GM21825 (cell line): ENCODE measurements at regions not wholly inside any gene's neighbourhood (a gene's known extent, or its start where the extent isn't known, plus 50 kb on each side); places are given as distances from the start of the nearest gene placed in this dataset.

Source experiments
- ATAC-seq: cut with Tn5 transposase; IDR thresholded peaks from one replicate; pipeline ENCODE4 v1.9.1; 2021; ENCODE audit warnings: mild to moderate bottlenecking, moderate library complexity; ENCODE audit not compliant: unreplicated experiment

DNA sequence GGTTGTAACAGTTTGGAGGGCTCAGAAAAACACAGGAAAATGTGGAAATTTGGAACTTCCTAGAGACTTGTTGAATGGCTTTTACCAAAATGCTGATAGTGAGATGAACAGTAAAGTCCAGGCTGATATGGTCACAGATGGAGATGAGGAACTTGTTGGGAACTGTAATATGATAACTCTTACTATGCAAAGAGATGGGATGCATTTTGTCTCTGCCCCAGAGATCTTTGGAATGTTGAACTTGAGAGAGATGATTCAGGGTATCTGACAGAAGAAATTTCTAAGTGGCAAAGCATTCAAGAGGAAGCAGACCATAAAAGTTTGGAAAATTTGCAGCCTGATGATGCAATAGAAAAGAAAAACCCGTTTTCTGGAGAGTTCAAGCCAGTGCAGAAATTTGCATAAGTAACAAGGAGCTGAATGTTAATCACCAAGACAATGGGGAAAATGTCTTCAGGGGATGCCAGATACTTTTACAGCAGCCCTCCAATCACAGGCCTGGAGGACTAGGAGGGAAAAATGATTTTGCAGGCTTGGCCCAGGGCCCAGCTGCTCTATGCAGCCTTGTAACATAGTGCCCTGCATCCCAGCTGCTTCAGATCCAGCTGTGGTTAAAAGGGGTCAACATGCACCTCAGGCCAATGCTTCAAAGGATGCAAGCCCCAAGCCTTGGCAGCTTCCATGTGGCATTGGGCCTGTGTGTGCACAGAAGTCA is 572.7 kb upstream of the ATP2B1 start:
- ATAC-seq, result no peak

DNA sequence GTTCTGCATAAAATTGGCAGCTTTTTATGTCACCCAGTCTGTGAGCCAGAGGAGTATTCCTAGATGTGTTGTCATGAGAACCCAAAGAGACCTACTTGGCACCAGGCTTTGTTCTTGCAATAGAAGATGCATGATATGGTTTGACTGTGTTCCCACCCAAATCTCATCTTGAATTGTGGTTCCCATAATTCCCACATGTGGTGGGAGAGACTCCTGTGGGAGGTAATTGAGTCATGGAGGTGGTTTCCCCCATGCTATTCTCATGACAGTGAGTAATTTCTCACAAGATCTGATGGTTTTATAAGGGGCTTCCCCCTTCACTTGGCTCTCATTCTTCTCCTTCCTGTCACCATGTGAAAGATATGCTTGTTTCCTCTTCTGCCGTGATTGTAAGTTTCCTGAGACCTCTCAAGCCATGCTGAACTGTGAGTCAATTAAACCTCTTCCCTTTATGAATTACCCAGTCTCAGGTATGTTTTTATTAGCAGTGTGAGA is 572.0 kb upstream of the ATP2B1 start:
- ATAC-seq, result peak; percentile 78

DNA sequence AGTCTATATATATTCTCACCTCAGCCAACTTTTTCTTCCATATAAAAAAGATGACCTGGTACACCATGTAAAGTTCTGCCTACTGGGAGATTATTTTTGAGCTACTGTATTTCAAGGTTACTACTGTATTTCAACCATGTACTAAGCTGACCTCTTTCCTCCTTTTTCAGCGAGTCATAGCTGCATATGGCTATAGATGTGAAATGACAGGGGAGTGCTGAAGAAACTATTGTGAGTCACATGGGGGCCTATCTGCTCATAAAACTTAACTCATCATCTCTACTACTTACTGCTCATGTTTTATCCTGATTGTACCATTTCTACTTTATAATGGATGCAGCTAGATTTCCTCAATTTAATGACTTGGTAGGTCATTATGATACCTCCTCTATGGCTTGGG is 571.4 kb upstream of the ATP2B1 start:
- no peak for ATAC-seq

- no peak for ATAC-seq
Observed at GRCh38 chr12:90275088-90275487, 566.5 kb upstream of the ATP2B1 start.

- no peak for ATAC-seq
Observed at GRCh38 chr12:90274407-90274806, 565.8 kb upstream of the ATP2B1 start.

DNA sequence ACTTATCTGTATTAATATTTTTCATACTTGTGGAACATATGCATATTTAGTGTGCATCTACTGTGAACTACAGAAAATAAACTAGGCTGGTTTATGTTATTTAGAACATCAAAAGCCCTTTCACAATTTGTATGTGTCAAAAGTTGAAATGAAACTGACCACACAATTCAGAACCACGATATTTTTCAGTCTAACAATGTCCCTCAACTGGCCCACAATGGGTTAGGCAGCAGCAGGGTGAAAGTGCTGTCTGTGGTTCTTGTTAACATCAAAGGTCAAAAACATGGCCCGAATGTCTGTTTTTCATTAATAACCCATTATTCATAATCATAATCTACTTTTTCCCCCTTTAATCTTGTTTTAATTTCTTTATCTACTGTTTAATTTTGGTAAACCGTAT is 559.9 kb upstream of the ATP2B1 start:
- peak; percentile 69 for ATAC-seq

DNA sequence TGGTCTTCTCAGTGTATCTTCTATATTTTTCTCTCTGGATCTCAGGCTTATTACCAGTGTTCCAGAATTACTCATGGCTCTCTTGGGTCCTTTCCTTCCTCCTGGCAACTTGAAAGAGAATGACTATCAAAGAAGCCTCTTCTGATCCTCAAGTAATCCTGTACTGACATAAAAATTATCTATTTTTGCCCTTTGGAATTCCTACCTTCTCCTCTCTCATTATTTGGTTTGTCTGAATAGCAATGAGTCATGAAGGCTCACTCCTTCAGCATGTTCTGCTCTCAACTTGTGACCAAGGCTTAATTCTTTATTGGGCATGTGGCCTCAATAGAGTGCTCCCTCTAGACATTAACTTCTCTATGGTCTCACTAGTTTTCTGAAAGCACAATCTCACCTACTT is 553.6 kb upstream of the ATP2B1 start:
- no peak for ATAC-seq

DNA sequence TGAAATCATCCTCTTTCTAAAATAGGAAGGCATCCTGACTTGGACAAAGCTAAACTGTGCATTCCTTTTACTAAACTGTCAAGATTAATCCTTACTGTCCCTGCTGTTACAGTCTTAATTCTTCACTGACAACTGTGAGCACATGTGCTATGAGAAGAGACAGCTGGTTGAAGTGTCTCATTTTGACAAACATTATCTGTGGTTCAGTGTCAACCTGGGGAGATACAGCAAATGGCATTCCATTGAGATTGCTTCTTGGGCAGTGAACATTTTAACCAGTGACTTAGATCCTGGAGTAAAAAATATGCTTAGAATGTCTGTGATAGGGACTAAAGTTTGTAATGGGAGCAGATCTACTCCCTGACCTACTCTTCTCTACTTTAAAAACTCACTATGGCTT is 552.6 kb upstream of the ATP2B1 start:
- ATAC-seq, result no peak

GRCh38 chr12:90260136-90260535 is 551.5 kb upstream of the ATP2B1 start:
- ATAC-seq, result no peak

DNA sequence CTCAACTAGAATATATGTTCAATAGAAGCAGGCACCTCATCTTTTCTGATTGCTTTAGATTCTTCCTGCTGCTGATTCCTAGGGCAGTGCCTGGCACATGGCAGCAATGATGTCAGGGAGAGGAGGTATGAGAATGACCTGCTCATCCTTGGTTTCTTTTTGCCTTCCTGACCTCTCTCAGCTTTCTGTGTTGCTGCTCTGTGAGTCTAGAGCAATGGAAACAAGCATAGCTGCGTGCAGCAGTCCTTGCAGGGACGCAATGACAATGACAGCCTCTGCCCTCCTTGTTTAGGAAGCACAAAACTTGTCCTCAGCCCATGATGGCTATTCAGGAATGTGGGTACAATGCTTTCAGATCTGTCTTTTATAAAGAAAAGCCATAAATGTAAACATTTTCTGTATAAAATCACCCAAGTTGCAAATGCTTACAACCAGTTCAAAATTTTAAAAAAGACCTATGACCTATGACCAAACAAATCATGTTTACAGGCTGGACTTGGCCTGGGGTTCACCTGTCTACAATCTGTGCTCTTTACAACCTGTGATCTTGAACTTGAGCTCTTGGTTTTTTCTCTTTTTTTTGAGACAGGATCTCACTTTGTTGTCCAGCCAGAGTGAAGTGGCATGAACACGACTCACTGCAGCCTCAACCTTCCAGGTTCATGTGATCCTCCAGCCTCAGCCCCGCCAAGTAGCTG is 549.4 kb upstream of the ATP2B1 start:
- ATAC-seq, result no peak

DNA sequence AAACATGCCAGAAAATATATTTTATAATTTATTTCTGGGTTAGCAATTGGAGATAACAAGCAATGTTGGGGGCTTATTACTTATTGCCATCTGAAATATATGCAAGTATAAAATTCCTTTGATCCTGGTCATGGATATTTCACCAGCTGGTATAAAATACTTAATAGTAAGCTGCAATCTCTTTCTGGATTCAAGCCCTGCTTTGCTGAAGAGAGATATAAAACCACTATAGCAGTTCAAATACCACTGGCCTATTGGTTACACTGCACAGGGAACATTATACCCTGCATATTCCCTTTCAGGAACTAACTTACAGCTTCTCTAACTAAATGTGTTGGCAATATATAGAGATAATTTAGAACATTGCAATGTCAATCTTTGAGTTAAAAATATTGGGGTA is 546.2 kb upstream of the ATP2B1 start:
- ATAC-seq, result no peak

- peak; percentile 100 for ATAC-seq
Observed at GRCh38 chr12:90253674-90254181, 545.1 kb upstream of the ATP2B1 start.

- ATAC-seq, result no peak
Observed at GRCh38 chr12:90253136-90253535, 544.5 kb upstream of the ATP2B1 start.

- ATAC-seq, result no peak
Observed at GRCh38 chr12:90250766-90251165, 542.1 kb upstream of the ATP2B1 start.

DNA sequence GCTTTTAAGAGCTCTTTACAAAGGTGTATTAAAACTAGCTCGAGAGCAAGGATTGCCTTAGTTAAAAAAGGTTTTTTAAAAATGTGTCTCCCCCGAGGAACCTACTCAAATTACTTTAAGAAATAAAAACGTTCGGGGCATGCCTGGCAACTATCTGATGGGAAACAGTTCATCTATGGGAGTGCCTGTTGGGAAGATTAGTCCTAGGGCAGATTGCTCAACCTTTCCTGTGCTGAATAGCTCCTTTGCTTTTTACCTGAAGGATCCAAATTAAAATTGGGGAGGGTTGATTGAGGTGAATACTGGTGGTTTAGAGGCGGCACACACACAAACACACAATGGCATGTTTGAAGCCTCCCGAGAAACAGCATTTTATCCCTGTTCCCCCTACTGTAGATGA is 541.4 kb upstream of the ATP2B1 start:
- ATAC-seq, result no peak

GRCh38 chr12:90246688-90247087 is 538.0 kb upstream of the ATP2B1 start:
- no peak for ATAC-seq

GRCh38 chr12:90245391-90245790 is 536.8 kb upstream of the ATP2B1 start:
- ATAC-seq, result no peak

DNA sequence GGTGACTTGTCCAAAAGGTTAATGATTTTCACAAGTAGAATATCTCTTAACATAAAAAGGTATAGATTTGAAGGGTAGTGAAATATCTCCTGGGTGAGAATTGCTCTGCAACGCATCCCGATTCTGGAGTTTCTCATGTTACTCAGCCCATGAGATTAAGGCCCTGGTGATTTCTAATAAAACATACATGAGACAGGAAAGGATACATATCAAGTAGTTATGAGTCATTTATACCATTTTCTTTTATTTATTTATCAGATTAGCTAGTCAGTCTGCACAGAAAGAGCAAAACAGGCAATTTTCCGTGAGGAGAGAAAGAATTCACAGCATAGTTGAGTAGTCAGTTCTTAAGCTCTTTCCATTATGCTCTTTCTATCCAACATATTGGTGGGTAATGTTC is 535.6 kb upstream of the ATP2B1 start:
- no peak for ATAC-seq

DNA sequence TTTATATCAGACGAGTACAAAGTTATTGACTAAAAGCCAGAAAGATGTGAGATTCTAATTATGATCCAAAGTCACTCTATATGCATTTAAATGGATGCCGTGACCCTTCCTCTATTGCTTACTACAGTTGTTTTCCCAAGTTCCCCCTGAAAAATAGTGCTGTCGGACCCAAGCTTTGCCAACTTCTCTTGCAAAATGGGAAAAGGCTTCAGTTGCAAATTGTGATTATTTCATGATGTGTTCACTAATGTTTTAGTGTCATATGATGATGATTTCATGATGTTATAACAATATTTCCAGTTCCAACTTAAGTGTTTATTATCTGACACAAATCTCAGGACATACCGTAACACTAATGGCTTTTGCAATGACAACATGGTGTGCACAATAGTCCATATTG is 534.6 kb upstream of the ATP2B1 start:
- no peak for ATAC-seq

DNA sequence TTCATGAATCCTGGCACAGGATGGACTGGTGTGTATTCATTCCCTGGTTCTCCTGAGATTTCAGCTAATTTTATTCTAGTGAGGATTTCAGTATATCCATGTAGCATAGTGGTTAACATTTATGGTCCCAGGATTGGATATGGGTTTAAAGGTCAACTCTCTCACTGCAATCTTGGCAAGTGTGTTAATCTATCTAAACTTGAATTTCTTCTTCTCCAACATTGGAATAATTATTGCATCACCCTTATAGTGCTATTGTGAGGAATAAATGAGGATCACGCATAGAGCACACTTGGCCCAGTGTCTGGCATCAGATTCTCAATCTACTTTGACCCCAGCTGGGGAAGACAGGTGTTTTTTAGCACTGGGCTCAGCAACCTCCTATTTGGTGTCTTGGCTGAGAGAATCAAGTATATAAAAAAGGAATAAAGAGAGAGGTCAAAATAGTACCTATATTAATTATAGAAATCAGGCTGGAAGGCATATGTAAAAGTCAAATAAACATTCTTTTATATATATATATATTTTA is 531.2 kb upstream of the ATP2B1 start:
- ATAC-seq, result no peak

DNA sequence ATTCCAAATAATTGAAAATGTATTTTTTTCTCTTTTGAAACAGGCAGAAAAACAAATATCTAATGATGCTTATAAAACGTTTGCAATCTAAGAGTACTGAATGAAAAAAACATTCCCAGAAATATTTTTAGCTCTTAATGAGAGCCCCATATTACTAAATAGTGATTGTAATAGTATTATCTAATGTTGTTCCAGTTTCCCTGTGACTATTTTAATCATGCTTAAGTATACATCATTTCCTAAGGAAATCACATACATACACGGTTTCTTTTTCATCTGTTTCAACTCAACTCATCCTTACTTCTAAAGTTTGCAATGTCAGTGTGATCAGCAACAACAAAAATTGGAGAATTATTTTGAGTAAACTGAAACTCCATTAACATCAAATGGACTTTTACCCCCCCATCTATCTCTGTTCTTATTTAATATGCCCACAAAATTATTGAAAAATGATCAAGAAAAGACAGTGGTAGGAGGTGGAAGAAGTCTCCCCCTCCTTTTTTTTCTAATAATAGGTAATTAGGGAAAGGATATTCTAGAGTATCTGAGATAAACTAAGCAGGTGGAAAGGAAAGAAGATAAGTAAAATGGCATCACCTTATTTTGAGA is 530.1 kb upstream of the ATP2B1 start:
- no peak for ATAC-seq

DNA sequence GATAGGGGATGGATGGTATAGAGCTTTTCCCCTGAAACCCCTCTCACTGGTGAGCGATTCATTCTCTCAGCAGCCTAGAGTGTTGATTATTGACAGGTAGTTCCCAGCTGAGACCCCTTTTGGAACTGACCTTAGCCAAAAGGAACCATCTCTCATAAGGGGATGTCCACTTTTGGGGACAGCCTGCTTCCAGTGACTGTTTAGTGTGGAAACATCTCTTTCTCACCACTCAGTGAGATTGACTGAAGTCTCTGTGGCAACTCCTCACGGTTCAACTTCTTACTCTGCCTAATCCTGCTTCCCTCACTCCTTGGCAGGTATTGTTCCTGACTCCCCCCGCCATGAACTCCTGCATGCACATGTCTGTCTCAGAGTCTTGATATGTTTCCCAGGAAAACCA is 529.2 kb upstream of the ATP2B1 start:
- no peak for ATAC-seq
